ENCODE measurements at regions not wholly inside any gene's neighbourhood (a gene's known extent, or its start where the extent isn't known, plus 50 kb on each side); places are given as distances from the start of the nearest gene placed in this dataset.

- no peak for DNase-seq
- WGBS (ENCODE audit: insufficient coverage): 78% methylated on average over 1 of the region's 4 CpGs
- no peaks in the 10 kb centered on the region for H3K27me3 ChIP-seq (replicated peaks in 2 of 5; ENCODE audit: control insufficient read depth in 4 of 5, insufficient read depth in 5 of 5, low read length in 4 of 5)
- no peak overlapping the region for H3K4me3 ChIP-seq (ENCODE audit: control insufficient read depth in 1 of 7, extremely low read depth in 1 of 7, insufficient read depth in 4 of 7, low read depth in 2 of 7, low read length in 6 of 7)
- no peaks in the 10 kb centered on the region for H3K36me3 ChIP-seq (ENCODE audit: control insufficient read depth in 4 of 4, insufficient read depth in 4 of 4, low read length in 3 of 4)
- CTCF ChIA-PET: no interaction called here
- H3K4me1 ChIP-seq (ENCODE audit: control extremely low read depth in 1 of 4, control insufficient read depth in 4 of 4, insufficient read depth in 4 of 4, low read length in 3 of 4): no peaks in the 10 kb centered on the region
- H3K9me3 ChIP-seq (ENCODE audit: control extremely low read depth in 1 of 5, control insufficient read depth in 4 of 5, insufficient read depth in 2 of 5, low read depth in 1 of 5, low read length in 4 of 5): peaks cover 0 to 8% (median 4%) of the 10 kb centered on the region in 5 experiments
- POLR2A ChIA-PET: no interaction called here
- no peak overlapping the region for H3K27ac ChIP-seq (ENCODE audit: insufficient read depth in 1 of 2, low read depth in 1 of 2, low read length in 2 of 2, poor library complexity in 1 of 2, severe bottlenecking in 2 of 2)
These were observed 64.2 kb upstream of the CYYR1 start for GRCh38 chr21:26637201-26637745.

GRCh38 chr21:26635681-26636080 lies 62.6 kb upstream of the CYYR1 start:
- no peaks in the 10 kb centered on the region for H3K36me3 ChIP-seq (ENCODE audit: control insufficient read depth in 4 of 4, insufficient read depth in 4 of 4, low read length in 3 of 4)
- 69% methylated on average over 2 of the region's 3 CpGs for WGBS (ENCODE audit: insufficient coverage)
- no peak overlapping the region for H3K4me3 ChIP-seq (ENCODE audit: control insufficient read depth in 1 of 7, extremely low read depth in 1 of 7, insufficient read depth in 4 of 7, low read depth in 2 of 7, low read length in 6 of 7)
- no peak overlapping the region for H3K27ac ChIP-seq (ENCODE audit: insufficient read depth in 1 of 2, low read depth in 1 of 2, low read length in 2 of 2, poor library complexity in 1 of 2, severe bottlenecking in 2 of 2)
- H3K9me3 ChIP-seq (ENCODE audit: control extremely low read depth in 1 of 5, control insufficient read depth in 4 of 5, insufficient read depth in 2 of 5, low read depth in 1 of 5, low read length in 4 of 5): peaks cover 0 to 8% (median 6%) of the 10 kb centered on the region in 5 experiments
- no peaks in the 10 kb centered on the region for H3K4me1 ChIP-seq (ENCODE audit: control extremely low read depth in 1 of 4, control insufficient read depth in 4 of 4, insufficient read depth in 4 of 4, low read length in 3 of 4)
- ChIA-PET CTCF (no interaction called here), POLR2A (no interaction called here)
- DNase-seq: no peak
- no peaks in the 10 kb centered on the region for H3K27me3 ChIP-seq (replicated peaks in 2 of 5; ENCODE audit: control insufficient read depth in 4 of 5, insufficient read depth in 5 of 5, low read length in 4 of 5)

GRCh38 chr21:26632691-26633090 lies 59.6 kb upstream of the CYYR1 start:
- no peak for DNase-seq
- ChIA-PET POLR2A (no interaction called here), CTCF (no interaction called here)
- H3K36me3 ChIP-seq (ENCODE audit: control insufficient read depth in 4 of 4, insufficient read depth in 4 of 4, low read length in 3 of 4): no peaks in the 10 kb centered on the region
- WGBS (ENCODE audit: insufficient coverage): 50% methylated on average over 1 of the region's 2 CpGs
- no peak overlapping the region for H3K27ac ChIP-seq (ENCODE audit: insufficient read depth in 1 of 2, low read depth in 1 of 2, low read length in 2 of 2, poor library complexity in 1 of 2, severe bottlenecking in 2 of 2)
- no peaks in the 10 kb centered on the region for H3K27me3 ChIP-seq (replicated peaks in 2 of 5; ENCODE audit: control insufficient read depth in 4 of 5, insufficient read depth in 5 of 5, low read length in 4 of 5)
- no peak overlapping the region for H3K4me3 ChIP-seq (ENCODE audit: control insufficient read depth in 1 of 7, extremely low read depth in 1 of 7, insufficient read depth in 4 of 7, low read depth in 2 of 7, low read length in 6 of 7)
- H3K4me1 ChIP-seq (ENCODE audit: control extremely low read depth in 1 of 4, control insufficient read depth in 4 of 4, insufficient read depth in 4 of 4, low read length in 3 of 4): no peaks in the 10 kb centered on the region
- H3K9me3 ChIP-seq (ENCODE audit: control extremely low read depth in 1 of 5, control insufficient read depth in 4 of 5, insufficient read depth in 2 of 5, low read depth in 1 of 5, low read length in 4 of 5): peaks cover 0 to 10% (median 6%) of the 10 kb centered on the region in 5 experiments

- Histone ChIP-seq H3K27me3 (replicated peaks in 2 of 5; ENCODE audit: control insufficient read depth in 4 of 5, insufficient read depth in 5 of 5, low read length in 4 of 5) (no peaks in the 10 kb centered on the region), H3K36me3 (ENCODE audit: control insufficient read depth in 4 of 4, insufficient read depth in 4 of 4, low read length in 3 of 4) (no peaks in the 10 kb centered on the region), H3K4me1 (ENCODE audit: control extremely low read depth in 1 of 4, control insufficient read depth in 4 of 4, insufficient read depth in 4 of 4, low read length in 3 of 4) (no peaks in the 10 kb centered on the region), H3K27ac (ENCODE audit: insufficient read depth in 1 of 2, low read depth in 1 of 2, low read length in 2 of 2, poor library complexity in 1 of 2, severe bottlenecking in 2 of 2) (no peak overlapping the region), H3K9me3 (ENCODE audit: control extremely low read depth in 1 of 5, control insufficient read depth in 4 of 5, insufficient read depth in 2 of 5, low read depth in 1 of 5, low read length in 4 of 5) (peaks cover 0 to 18% (median 0%) of the 10 kb centered on the region in 5 experiments), H3K4me3 (ENCODE audit: control insufficient read depth in 1 of 7, extremely low read depth in 1 of 7, insufficient read depth in 4 of 7, low read depth in 2 of 7, low read length in 6 of 7) (no peak overlapping the region)
- DNase-seq: no peak
- ChIA-PET CTCF (no interaction called here), POLR2A (no interaction called here)
- WGBS (ENCODE audit: insufficient coverage): 95% methylated on average over 10 of the region's 14 CpGs
These were observed 53.1 kb upstream of the CYYR1 start for GRCh38 chr21:26626187-26626586.

GRCh38 chr21:26624983-26625519 lies 52.0 kb upstream of the CYYR1 start:
- H3K27ac ChIP-seq (ENCODE audit: insufficient read depth in 1 of 2, low read depth in 1 of 2, low read length in 2 of 2, poor library complexity in 1 of 2, severe bottlenecking in 2 of 2): no peak overlapping the region
- H3K36me3 ChIP-seq (ENCODE audit: control insufficient read depth in 4 of 4, insufficient read depth in 4 of 4, low read length in 3 of 4): no peaks in the 10 kb centered on the region
- CTCF ChIA-PET: no interaction called here
- POLR2A ChIA-PET: interaction anchor here (0.6 kb wide), 1 partner anchor 317 kb away, joined by 4 read pairs; no protein-coding TSS in a partner anchor
- DNase-seq: no peak
- no peaks in the 10 kb centered on the region for H3K27me3 ChIP-seq (replicated peaks in 2 of 5; ENCODE audit: control insufficient read depth in 4 of 5, insufficient read depth in 5 of 5, low read length in 4 of 5)
- no peak overlapping the region for H3K4me3 ChIP-seq (ENCODE audit: control insufficient read depth in 1 of 7, extremely low read depth in 1 of 7, insufficient read depth in 4 of 7, low read depth in 2 of 7, low read length in 6 of 7)
- H3K9me3 ChIP-seq (ENCODE audit: control extremely low read depth in 1 of 5, control insufficient read depth in 4 of 5, insufficient read depth in 2 of 5, low read depth in 1 of 5, low read length in 4 of 5): peaks cover 0 to 16% (median 0%) of the 10 kb centered on the region in 5 experiments
- H3K4me1 ChIP-seq (ENCODE audit: control extremely low read depth in 1 of 4, control insufficient read depth in 4 of 4, insufficient read depth in 4 of 4, low read length in 3 of 4): no peaks in the 10 kb centered on the region
- 63% methylated on average over 5 of the region's 6 CpGs for WGBS (ENCODE audit: insufficient coverage)
